HG02852 (cell line): ENCODE measurements at regions not wholly inside any gene's neighbourhood (a gene's known extent, or its start where the extent isn't known, plus 50 kb on each side); places are given as distances from the start of the nearest gene placed in this dataset.

Source experiments
- ATAC-seq: cut with Tn5 transposase; IDR thresholded peaks from one replicate; pipeline ENCODE4 v1.9.1; 2021; ENCODE audit warnings: mild to moderate bottlenecking, moderate library complexity; ENCODE audit not compliant: unreplicated experiment

DNA sequence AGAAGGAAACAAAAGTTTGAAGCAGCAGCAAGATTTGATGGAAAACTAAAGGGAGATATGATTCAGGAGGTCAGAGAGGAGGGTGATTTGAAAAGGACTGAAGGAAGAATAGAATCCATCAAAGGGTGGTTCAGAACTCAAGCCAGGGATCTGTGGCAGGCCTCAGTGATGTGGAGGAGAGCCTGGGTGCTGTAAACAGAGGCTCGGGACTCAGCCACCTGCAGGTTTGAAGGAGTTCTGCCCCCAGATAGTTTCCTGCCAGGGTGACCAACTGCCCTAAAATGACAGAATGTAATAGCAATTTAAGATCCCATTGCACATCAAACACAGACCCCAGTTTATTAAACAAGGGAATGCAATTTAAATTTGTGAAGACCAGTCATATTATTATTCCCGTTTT is 204.0 kb upstream of the FAT1 start:
- ATAC-seq = no peak

DNA sequence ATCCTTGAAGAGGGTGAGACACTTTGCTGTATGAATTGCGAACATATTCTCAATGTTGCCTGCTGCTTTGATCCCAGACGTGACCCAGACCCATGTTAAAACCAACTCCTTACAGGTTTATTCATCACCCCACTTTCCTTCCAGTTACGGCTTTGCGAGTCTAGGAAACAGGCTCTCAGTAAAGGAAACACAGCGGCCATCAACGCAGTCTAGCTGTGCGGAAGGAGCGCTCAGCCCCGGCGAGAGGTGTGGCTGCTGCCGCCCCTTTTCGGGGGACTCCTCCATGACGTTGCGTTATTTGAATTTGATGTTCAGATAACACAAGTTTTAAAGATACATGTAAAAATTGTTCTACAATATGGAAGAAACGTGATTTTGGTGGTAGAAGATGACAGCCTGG is 206.4 kb upstream of the FAT1 start:
- no peak for ATAC-seq

DNA sequence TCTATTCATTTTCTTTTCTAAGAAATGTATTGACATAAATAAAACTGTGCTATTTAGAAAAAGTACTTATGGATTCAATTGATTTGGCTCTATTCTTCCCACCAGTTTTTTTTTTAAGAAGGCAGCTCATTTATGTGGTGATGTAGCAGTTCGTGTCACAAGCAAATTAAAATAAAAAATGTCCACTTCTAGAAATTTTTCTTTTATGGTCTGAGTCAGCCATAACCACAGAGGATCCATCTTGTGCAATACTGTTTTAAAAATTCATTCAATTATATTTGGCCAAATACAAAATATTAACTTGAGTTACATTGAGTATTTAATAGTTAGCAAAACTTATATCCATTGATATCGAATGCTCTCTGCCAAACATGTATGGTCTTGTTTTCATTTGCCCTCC is 207.9 kb upstream of the FAT1 start:
- no peak for ATAC-seq

DNA sequence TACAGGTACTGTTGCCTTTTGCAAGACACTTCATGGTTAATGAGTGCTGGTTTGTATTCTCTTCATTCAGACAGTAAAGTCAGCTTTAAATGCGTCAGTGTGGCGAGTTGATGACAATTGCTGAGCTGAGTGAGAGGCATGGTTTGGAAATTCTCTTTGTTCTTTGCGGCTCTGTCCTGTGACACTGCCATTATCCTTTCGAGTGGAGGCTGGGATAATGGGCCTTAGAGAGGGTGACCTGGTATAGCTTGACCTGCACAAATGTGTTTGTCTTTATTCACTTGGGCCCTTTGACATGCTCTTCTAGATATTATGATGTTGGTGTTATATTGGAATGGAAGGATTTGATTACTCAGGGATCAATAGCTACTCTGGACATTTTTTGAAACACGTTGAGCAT is 208.5 kb upstream of the FAT1 start:
- no peak for ATAC-seq

DNA sequence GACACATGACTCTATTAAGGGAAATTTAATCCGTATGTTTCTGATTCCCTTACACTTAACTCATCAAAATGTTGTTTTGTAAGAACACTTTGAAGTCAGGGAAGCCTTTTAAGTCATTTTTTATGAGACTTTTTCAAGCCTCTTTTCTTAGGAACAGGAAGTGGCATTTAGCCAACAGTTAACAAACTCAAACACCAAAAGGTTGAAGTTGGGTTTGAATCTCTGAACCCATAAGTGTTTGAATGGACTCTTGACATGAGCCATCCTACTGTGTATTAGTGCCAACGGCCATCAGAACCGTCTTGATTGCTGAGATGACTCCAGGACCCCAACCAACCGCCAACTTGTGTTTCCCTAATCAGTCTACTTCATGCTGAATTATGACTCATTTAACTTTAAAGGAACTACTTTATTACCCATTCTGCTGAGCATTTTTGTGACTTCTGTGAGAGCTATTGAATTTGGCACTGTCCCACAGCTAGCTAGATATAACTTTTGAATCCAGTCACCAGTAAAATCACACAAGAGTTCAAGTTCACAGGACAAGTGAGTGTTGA is 209.1 kb upstream of the FAT1 start:
- no peak for ATAC-seq

DNA sequence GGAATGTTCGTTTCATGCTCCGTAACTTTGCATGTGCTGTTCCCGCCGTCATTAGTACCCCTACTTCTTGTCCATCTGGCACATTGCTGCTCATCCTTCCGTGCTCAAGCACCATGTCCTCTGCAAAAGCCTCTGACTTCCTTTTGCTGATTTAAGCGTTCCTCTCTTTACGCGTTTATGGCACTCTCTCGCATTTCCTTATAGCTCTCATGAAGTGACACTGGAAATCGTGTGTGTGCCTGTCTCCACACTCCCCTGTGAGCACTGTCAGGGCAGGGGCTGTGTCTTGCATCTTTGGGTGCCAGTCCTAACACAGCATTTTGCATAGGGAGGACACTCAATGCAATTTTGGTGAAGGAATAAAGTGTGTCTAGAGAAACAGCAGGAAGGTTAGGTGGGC is 210.6 kb upstream of the FAT1 start:
- no peak for ATAC-seq

DNA sequence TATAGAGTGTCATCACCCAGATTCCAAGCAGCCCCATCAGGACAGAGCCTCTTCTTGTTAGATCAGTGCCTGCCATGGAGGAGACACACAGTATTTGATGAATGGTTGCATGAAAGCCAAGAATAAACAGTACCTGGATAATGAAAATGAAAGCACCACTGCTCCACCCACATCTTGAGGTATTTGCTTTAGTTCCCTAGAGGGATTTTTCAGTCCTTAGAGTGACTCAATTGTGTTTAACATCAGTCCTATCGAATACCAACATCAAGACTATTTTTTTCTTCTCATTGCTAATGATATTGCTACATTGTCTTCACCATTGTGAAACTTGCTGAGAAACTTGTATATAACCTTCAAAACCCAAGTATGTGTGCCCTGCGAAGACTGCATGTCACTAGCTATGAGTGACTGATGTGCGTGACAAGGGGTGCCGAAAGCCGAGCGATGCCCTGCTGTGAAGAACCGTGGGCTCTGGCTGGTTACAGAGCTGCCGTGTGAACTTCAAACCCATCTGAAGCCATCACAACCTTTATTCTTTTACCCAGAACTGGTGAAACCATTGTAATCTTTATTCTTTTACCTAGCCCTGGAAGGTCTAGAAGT is 211.3 kb upstream of the FAT1 start:
- ATAC-seq = no peak

DNA sequence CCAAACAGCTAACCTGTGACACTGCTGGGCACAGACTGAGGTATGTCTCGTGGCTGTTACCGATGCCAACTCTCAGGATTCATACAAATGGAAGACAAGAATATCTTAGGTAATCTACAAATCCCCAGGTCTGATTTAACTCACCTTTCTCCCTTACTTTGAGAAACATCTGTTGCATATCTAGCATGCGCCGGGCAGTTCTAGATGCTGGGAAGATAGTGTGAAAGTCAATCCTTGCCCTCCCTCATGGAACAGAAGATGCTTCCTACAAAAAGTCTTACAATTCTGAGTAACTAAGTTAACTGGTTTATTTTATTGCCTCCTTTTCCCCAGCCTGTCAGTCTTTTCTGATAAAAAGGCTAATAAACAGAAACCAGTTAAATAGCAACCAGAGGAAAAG is 212.2 kb upstream of the FAT1 start:
- ATAC-seq = no peak

DNA sequence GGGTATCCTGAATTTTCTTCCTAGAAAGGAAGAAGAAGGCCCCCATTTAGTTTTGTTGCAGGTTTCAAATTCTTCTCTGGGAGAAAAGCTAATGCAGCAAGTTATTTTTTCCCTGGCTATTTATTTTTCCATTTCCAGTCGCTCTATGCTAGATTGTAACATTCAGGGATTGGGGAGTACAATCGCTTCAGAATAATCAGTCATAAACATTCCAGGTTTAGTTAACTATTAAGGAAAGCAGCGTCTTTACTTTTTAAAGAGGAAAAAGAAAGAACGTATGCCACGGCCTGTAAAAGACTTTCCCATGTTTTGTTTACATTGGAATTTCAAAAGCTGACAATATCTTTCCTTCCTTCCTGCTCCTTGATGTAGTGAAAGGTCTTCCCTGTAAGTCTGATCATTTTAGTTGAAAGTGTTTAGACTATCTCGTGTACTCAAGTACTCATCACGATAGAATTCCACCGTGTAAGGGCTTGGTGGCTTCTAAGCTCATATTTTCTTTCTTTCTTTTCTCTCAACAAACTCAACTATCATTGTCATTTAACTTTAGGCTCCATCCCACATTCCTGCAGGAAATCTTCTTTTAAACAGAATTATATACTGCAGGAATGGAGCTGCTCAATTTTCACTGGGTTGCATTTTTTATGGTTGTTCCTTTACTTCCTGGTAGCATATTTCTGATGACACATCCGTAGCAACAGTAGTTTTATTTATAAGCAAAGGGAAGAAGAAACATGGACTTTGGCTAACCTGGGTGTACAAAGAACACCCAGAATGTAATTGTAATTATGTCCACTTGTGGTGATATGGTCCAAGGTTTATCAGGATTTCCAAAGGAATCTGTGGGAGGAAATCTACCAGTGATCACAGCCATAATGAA is 213.1 kb upstream of the FAT1 start:
- ATAC-seq = no peak

DNA sequence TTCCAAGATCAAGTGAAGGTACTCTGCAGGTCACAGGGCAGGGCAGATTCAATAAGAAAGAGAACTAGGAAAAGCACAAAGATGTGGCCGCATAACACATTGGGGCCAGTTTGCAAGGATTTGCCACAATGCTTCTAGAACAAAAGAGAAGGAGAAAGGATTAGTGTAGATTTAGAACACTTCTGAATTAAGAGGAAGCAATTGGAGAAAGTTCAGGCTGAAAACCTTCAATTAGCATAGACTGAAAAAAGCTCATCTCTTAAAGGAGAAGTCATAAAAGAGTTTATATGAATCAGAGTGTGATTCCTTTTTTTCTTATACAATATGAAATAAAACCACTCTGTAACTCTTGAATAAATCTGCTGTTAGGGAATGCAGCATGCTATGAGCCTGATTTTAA is 215.6 kb upstream of the FAT1 start:
- no peak for ATAC-seq

DNA sequence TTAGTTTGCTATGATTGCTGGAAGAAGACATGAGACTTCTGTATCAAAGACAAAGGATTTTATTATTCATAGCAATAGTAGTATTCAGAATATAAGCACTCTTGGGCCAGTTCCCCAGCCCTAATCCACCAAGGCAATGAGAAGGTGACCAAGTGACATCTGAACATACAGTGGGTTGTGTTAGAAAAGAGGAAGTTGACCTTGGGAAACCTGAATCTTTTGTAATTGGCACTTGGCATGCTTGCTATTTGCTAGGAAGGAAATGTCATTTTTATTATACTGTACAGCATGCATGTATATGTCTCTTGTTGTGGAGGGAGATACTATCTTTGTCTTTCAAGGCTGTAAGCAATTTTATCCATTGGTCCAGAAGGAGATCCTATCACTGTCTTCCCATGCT is 216.1 kb upstream of the FAT1 start:
- no peak for ATAC-seq

DNA sequence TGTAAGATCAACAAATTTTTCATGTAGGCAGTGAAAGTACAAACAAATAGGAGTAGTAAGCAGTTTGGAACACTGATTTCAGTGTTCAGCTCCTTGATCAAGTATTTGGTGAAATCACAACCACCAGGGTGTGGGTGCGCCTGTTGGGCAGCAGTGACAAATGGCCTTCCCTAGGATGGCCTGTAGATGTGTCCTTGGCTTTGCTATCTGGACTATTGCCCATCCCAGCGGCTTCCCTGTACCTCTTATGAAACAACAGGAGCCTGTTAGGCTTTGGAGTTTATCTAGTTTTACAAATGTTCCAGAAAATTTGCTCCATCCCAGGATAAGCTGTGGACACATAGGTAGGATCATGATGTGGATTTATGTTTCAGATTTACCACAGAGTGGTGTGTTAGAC is 216.8 kb upstream of the FAT1 start:
- ATAC-seq = no peak

DNA sequence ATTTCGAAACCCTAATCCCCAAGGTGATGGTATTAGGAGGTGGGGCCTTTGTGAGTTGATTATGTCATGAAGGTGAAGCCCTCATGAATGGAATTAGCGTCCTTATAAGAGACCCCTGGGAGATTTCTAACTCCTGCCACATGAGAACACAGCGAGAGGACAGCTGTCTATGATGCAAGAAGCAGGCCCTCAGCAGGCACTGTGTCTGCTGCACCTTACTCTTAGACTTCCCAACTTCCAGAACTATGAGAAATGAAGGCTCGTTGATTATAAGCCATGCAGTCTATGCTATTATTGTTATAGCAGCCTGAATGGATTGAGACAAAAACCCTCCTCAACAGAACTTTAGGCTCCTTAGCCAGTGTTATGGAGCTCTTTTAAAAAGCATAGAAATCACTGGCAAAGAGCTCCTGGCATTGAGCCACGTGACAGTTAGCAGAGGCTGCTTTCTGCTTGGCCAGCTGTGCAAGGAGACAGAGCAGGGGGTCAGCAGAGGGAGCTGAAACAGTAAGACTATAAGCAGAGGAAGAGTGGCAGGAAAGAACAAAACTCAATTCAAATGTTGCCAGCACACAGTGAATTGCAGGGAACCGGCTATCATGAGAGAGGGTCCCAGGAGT is 219.2 kb upstream of the FAT1 start:
- no peak for ATAC-seq

DNA sequence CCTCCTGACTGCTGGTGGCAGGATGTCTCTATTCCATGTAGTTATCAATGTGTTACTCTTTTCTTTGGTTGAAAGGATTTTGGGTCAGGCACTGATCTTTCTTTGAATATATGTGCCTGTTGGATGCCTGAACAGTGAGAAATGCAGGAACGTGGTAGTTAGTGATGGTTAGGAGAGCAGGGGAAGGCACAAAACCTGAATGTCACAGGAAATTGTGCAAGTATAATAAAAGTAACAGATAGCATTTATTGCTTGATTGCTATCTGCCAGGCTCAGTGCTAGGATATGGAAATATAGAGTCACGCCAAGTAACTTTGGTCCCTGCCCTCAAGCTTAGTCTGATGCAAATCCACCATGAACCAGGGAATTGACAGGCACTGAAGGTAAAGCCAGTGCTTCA is 219.8 kb upstream of the FAT1 start:
- ATAC-seq = no peak

DNA sequence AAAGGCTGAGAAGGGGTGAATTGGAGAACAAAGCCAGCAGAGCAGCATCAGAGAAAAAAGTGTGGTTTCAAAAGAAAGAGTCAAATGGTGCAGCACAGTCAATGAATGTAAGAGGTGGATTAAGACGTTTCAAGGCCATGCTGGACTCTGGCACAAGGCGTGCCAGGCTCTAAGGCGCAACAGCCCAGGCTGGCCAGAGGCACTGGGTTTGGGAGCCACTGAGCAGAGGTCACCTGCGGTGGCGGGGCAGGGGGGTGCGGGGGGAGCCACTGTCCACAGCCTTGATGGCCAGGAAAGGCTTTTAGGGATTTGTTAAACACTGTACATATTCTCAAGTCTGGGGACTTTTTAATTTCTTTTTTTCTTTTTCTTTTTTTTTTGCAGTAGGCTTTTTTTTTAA is 222.5 kb upstream of the FAT1 start:
- no peak for ATAC-seq

DNA sequence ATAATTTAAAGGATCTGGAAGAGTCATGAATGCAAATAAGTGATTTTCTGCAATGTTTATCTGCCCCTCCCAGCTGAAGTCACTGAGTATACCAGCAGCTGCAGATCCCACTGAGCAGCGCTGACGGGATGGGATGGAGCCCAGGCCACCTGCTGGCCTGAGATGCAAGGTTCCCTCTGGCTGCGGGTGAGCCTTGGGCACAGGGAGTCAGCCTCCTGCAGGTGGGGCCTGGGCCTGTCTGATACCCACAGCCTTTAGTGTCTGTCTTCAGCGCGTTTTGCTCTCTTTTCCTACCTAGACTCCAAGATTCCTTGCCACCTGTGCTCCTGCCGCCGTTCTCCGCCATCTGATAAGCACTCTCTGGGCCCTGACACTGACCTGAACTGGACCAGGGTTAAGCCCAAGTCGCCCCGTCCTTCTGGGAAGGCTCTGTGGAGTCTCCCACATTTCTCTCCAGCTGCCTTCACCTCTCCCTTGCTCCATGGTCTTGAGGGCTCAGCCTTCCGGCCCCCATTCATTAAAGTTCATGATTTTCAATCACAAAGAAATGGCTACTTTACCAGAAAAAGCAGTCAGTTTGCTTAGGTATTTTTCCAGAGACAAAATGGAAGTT is 223.1 kb upstream of the FAT1 start:
- ATAC-seq = no peak

DNA sequence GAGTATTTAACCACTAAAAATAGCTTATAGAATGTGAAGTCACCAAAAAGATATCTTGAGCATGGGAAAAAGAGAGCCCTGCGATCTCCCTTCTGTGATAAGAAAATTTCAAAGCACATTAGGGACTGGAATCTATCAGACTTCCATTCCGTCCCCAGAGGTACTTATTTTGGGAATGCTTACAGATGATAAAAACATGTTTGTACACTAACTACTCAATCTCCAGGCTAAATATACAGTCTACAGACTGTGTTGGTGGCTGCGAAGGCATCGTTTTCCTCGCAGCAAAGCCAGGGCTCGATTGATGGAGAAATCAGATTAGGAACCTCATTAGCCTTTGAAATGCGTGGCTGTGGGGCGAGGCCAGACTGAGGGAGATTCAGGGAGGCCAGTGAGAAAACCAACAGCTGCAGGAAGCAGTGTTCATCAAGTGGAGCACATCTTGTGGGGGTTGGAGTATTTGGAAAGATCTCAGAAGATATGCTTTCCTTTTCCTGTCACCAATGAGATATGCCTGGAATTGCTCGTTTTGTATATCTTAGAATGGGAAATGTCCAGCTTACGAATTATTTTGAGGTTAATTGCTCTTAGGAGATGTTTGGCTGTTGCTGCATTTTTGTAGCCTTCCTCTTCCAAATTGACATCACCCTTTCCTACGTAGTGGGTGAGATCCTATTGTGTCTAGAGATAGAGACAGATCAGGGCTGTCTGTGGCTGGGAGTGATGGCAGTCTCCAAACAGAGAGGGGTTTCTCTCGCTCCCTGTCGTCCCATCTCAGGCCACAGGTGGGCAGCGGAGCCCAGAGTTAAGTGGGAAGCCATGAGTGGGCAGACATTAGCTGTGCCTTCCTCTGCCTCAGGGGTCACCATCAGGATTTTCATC is 224.9 kb upstream of the FAT1 start:
- no peak for ATAC-seq

DNA sequence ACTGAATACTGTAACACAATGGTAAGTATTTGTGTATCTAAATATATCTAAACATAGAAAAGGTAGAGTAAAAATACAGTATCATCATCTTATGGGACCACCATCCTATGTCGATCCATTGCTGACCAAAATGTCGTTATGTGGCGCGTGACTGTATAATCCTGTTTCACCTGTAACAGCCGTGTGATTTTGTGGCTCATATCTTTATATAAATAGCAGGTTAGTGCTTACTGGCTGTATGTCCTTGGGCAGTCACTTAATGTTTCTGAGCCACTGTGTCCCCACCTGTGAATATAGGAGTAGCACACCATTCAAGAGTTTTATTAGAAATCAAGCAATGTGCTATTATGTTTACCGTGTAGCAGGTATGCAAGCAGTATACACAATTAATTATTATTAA is 226.2 kb upstream of the FAT1 start:
- no peak for ATAC-seq

DNA sequence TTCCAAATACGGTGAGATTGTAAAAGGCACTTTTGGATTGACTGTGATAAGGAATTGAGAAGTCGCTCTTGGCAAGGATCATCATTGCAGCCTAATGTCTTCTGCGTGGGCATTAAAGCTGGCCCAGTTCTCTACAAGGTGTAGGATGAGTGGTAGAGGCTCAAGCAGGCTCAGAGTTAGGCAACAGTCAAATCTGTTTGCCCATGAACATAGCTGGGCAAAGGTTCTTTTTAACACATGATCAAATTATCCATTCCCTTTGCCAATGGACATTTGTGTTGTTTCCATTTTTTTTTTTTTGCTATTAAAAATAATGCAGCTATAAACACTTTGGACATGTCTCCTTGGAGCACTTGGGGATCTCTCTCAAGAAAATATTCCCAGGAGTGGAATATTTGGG is 229.1 kb upstream of the FAT1 start:
- ATAC-seq = no peak

DNA sequence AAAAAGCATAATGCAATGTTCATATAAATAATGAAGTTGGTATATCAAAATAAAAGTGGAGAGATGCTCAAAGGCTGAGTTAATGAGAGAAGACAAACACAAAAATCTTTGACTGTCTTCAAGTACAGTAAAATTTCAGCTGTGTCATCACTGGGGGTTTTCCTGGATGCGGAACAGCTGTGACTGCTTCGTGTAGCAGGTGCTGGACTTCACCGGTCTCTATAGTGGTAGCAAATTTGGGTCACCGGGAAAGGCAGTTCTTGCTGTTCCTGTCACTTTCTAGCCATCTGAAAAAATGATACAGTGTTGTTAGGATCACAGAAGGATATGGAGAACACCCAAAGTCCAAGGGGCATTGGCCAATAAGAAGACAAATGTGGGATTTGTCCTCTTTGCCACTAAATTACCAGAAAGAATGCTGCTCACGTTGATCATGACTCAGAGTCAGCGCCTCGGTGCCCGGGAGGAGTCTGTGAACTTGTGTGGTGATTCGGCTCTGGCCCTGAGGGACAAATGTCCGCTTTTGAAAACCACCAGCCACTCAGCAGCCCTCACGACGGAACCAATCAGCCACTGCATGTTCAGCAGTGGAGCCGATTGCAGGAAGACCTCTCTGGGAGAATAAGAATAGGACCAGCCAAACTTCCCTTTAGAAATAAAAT is 230.1 kb upstream of the FAT1 start:
- no peak for ATAC-seq
